Activated CD4-positive, alpha-beta T cell treated with anti-CD3 and anti-CD28 coated beads for 24 hours (primary cell): ENCODE measurements at regions not wholly inside any gene's neighbourhood (a gene's known extent, or its start where the extent isn't known, plus 50 kb on each side); places are given as distances from the start of the nearest gene placed in this dataset.

Experiments
- DNase-seq, 2 donors: peaks; one replicate each; pipeline ENCODE4 v3.0.0-alpha.2; 2020; ENCODE audit warnings: low read depth in 2 of 2

DNA sequence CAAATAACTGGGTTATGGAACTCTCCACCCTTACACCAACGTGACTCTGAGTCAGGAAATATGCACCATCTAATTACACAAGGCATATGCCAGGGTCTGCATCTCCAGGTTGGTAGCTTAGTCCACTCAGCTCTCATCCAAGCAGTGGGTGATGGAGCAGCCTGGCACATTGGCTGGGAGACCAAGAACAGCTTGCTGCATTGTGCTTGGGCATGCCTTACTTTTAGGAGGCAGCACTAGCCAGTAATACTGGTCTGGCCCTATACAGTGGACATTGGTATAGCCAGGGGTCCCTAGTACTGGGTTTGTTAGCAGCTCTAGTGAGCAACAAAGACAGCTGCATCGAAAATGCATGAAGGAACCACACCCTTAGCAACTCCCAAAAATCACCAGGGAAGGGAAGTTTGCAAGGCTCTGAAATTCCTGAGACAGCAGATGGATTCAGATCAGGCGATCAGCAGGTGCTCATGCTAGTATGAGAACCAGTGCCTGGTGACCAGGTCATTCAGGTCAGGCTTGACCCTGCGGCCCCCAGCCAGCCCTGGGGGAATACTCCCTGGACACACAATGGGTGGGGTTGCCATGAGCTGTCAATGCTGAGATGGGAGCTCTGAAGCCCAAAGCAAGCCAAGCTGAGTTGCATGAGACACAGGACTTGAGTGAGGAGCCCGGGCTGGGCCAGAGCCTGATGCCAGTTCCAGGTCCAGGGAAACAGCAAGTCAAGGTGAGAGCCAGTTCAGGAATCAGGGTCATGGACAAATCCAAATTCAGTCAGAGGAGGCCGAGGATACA lies 217.9 kb upstream of the ZMIZ1 start:
- DNase-seq = no peak

DNA sequence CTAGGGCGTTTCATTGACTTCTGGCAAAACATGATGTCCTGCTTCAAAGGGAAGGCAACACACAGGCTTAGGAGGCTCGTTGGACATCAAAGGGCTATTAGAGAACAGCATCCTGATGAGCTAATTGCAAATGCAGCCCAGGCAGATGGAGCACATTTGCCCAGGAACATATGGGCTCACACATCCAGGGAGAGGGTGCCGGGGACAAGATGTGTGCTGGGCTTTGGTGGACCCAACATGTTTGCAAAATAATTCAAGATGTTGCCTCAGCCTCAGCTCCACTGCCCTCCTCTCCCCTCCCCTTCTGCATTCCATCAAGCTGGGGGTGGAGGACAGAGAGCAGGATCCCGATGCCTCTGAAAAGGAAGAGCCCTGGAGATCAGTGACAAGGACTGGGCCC lies 217.1 kb upstream of the ZMIZ1 start:
- DNase-seq = no peak

DNA sequence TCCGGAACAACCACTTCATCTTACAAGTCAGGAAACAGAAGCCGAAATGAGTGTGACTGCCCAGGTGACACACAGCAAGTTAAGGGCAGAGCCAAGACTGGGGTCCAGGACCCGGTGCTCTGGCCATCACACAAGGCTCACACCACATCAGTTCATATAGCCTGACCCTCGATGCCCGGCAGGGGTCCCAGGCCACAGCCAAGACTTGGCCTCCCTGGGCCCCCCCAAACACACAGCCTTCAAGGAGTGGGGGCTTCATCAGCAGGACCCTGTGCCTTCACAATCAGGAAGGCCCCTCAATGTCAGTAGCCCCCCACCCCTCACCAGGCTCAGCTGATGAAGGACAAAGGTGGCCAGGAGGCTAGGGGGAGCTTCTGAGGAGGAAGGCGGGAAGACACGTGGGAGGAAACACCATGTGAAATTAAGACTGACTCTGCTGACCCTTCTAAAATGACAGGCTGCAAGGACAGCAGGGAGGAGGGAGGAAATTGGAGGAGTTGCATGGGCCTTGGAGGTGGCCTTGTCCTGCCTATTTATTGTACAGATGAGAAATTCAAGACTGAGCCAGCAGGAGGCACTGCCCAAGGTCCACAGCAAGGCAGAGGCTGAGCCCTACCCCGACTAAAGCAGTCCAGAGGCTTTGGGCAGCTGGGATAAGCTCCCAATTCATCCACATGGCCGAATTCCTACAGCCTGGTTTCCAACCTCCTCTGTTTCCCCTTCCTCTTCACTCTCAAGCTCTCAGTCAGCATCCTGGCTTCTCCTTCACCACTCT lies 216.1 kb upstream of the ZMIZ1 start:
- DNase-seq = no peak

DNA sequence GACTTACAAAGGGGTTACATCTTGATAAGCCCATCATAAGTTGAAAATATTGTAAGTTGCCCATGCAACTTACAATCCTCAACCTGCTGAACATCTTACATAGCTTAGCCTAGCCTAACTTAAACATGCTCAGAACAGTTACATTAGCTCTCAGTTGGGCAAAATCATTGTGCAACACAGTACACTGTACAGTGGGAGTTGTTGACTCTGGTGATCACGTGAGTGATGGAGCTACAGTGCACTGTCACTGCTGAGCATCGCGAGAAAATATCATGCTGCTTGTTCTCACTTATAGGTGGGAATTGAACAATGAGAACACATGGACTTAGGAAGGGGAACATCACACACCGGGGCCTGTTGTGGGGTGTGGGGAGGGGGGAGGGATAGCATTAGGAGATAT lies 214.9 kb upstream of the ZMIZ1 start:
- no peak for DNase-seq

DNA sequence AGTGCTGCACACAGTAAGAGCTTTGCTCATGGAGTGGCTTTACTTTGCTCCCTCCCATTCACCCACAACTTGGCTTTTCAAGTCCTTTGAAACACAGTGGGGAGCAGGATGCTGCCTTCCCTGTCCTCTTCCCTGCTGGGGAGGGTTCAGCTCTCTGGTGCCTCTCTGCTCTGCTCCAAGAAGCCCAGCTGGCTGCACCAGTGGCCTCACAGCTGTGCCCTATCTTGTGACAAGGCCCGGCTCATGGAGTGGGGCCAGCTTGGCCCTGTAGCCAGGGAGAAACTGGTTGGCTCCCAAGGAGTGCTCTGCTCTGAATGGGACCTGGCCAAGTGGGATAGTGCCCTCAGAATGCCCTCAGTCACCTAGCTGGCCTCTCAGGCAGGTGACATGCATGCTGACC lies 212.3 kb upstream of the ZMIZ1 start:
- DNase-seq = no peak

DNA sequence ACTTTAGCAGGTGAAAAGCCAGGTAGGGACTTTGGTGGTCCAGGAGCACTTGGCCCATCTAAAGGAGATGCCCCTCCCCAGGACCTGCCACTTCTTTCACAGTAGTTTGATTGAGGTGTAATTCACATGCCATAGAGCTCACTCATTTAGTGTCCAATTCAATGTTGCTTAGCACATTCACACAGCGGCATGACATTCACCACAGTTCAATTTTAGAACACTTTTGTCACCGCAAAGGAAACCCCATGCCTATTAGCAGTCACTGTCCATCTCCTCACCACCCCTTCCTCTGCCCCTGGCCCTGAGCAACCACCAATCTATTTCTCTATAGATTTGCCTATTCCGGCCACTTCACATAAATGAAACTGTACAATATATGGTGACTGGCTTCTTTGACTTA lies 211.6 kb upstream of the ZMIZ1 start:
- no peak for DNase-seq

DNA sequence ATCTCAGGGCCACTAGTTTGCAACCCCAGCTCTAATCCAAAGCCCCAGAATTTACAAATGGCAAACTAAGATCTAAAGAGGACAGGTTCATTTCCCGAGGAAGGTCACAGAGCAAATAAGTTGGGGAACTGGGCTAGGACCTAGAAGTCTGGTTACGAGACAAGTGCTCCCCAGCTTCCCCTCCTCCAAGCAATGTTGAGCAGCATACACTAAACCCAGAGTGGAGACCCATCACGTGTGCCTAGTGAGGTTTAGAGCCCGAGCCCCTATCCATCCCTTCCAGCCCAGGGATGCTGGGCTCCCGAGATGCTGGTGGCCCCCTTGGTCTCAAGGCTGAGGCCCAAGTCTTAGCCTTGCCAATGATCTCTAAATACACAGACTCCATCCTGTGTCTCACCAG lies 209.5 kb upstream of the ZMIZ1 start:
- no peak for DNase-seq

DNA sequence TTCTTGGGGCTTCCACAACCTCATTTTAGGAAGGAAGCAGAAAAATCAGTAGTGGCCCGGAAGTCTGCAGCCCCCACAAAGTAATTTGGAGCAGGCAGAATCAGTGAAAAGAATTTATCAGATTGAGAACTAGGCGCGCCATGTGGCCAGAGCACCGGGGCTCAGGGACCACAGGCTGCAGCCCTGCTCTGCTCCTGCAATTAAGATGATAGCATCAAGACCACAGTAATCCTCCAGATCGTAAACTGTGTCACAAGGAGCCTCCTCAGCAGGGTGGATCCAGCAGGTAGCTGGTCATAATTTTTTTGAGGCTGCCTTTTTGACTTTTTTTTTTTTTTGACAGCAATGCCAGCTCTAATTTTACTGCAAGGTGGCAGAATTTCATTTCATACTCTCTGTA lies 209.0 kb upstream of the ZMIZ1 start:
- no peak for DNase-seq

DNA sequence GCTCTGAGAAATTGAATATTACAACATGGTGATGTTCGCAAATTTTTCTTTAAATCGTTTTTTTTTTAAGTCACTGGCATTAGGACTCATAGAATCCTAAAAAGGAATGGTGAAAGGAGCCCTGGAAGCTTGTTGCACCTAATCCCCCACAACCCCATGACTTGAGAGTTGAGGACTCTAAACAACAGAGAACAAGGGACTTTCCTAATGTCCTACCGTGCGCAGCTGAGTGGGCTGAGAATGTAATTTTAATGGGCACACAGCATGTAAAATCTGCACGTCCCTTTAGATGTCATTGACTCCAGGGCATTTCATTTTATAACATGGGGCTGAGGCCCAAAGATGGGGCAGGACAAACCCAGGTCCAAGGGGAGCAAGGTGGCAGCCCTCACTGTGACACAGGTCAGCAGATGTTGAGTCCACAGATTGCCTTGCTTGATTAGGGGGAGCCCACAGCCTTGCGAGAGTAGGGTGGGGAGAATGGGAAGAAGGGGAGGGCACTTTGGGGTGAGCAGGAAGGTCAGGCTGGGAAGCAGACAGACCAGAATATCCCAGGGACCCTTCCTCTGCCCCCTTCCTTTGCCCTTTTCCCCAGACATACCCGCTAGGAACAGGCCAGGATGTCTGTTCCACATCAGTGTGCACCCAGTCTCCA lies 208.4 kb upstream of the ZMIZ1 start:
- no peak for DNase-seq

DNA sequence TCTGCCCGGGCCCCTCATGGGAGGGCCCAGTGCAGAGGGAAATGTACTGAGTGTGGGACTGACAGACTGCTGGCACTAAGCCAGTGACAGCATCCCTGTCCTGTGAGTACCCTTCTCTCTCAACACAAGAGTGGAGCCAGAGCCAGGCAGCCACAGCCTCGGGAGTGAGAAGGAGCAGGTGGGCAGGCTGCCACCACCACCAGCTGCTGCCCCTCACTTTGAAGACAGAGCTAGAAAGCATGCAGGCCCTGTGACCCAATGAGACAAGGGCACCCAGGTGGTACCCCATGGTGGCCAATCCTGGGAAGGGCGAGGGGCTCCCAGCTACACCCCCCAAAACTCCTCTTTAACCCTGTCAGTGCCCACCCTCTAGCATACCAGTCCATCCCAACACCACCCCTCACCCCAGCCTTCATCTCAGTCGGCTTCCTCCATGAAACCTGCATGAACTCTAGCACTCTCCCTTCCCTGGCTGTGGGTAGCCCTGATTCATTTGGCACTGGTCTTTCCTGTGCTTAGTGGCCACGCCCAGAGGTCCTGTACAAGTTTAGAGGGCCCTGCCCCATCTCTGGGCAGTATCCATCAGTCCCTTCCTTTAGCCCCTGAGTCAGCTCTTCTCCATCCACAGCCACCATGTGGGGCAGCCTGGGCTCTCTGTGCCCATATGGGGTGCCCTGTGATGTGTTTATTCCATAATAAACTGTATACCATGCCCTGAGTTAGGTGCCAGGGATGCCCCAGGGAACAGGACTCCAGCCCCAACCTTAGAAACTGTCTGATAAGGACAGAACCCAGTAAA lies 207.0 kb upstream of the ZMIZ1 start:
- DNase-seq = no peak

DNA sequence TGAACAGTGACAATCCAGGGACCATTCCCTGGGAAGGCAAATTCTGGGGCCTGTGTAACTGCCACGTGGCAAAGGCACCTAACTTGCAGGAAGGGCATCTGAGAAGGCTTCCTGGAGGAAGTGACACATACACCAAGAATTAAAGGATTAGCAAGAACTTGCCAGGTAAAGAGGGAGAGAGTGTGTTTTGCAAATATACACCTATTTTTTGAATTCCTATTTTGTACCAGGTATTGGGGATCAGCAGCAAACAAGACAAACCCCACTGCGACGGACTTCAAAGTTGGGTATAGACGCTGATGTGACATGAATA lies 206.5 kb upstream of the ZMIZ1 start:
- no peak for DNase-seq

DNA sequence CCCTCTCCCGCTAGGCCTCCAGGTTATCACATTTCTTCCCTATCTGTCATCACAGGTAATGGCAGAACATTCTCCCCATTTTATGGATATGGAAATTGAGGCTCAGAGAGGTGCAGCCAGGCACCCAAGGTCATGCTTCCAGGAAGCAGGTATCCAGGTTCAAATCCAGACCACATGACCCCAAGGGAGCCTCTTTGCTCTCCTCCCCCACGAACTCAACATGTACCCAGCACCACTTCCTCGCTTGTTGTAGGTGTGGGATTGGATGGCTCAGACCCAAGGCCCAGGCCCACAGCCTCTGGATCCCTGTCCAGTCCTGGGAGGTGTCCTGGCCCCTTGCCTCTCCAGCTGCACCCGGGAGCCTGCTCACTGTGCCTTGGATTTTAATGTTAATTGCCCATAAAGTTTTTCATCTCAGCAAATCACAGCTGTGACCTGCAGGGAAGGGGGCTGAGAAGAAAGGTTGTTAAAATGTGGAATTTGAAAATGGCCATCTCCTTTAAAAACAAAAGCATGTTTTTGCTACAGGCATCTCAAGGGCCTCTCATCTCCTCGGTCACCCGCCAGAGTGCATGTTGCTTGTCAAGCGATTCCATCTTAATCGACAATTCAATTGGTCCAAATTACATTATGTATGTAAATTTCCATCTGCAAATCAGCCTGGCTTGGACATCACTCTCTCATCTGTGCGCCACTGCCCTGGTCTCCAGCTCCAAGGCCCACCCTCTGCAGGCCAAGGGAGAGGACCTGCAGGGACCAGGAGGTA lies 205.4 kb upstream of the ZMIZ1 start:
- DNase-seq = no peak

DNA sequence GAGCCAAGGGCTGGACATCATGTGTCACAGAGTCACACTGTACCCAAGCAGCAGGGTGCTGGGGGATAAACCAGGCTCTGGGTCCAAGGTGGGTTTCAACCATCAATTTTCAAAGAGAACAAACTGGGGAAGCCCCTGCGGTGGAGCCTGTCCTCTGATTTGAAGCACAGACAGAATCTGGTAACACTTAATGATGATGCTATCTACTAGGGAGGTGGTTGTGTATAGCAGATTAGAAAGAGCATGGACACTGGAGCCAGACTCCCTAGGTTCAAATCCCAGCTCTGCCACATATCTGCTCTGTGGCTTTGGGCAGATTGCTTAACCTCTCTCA lies 204.9 kb upstream of the ZMIZ1 start:
- no peak for DNase-seq

DNA sequence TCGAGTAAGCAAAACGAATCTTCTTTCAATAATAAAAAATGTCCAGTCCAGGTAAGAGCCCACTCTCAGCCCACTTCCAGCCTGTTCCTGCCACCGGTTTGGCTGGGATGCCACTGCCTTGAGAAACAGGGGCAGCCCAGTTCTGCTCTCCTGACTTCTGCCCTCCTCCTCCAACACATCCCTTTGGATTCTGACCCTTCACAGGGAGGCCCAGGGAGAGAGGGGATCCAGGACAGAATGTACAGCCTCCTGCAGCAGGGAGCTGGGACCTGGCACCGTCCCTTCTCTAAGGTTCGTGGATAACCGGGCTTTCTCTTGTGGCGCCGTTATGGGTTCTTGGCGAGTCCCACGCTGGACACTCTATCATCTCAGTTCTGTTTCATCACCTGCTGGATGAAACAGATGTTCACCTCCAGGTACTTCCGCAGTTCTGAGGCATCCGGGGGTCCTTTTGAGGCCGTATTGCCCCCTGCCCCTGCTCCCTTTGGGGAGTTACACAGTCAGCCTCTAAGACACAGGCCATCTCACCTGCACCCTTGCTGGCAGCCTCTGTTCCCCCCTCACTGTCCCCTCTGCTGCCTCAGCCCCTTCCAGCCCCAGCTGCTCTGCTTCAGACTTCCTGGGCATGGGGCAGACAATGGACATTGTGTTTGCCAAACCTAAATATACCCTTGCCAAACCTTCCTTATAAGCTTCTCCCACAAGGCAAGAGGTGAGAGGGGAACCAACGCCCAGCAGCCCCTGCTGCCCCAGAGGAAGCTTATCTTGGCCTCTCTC lies 203.8 kb upstream of the ZMIZ1 start:
- DNase-seq = no peak

DNA sequence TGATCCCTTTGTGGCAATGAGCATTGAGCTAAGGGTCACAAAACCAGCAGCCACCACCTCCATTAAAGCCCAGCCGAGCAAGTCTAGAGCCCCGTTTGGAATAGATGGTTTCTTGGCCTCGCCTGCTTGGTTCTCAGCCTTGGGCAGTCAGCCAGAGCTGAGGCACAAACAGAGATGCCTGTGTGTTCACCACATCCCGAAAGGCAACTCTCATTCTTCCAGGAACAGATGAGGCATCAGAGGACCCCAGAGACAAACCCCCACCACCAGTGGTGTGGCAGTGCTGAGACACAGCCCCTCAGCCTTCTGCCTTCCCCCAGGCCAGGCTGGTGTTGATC lies 203.3 kb upstream of the ZMIZ1 start:
- DNase-seq = no peak

DNA sequence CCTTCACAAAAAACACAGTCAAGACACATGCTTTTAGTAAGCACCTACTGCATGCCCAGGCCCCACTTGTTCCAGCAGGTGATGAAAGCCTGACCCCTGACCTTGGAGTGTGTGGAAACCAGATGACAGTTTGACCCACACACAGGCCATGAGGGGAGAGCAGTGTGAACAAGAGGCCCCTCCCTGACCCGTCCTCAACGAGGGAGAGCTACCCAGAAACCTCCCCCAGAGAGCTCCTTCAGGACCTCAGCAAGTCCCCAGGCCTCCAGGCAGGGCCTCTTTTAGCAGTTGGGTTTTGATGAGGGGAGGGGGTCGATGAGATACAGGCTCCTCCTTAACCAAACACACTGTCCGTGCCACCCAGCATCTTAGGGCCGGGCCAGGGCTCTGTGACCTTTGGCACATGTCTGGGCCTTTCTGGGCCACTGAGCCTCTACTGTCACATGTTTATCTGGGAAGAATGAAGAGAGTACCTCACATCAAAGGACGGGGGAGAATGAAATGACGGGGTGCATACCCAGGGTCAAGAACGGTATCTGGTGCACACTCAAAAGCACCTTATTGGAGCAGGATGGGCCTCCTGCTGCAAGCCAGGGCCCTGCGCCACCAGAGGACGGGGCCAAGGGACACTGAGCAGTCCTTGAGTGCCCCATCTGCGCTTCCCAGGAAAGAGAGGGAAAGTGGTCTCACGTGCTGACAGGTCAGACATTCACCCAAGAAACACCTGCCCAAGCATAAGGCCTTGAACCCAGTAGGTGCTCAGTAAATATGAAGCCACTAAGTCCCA lies 202.6 kb upstream of the ZMIZ1 start:
- no peak for DNase-seq

DNA sequence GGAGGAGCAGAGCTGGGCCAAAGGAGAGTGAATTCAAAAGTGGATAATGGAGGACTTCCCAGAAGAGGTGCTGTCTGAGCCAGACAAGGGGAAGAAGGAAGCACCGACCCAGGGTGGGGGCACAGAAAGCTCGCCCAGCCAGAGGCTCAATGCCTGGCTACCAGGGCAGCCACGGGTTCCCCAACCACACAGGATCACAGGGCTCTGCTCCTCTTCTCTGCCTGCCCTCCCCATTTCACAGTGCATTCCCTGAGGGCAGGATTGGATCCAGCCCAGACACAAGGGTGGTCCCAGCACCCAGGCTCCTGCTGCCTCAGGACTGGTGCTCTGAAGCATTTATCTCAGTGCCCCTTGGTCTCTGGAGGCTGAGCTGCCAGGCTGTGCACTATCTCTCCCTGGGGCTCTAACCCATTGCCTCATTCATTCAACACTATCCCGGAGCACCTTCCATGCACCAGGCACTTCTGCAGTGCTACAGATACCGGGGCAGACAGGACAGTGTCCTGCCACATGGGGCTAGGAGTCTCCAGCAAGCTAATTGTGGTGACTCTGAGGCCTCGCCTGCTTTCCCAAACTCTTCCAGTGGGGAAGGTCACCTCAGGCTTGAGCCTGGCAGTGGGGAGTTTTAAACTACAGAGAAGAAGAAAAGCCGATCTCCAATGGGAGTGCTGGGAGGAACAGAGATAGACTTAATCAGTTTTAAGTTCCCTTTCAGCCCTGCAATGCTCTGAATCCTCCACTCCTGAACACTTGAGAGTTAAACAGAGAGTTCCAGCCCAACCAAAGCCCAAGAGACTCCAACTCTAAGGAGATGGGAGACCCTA lies 201.8 kb upstream of the ZMIZ1 start:
- no peak for DNase-seq

DNA sequence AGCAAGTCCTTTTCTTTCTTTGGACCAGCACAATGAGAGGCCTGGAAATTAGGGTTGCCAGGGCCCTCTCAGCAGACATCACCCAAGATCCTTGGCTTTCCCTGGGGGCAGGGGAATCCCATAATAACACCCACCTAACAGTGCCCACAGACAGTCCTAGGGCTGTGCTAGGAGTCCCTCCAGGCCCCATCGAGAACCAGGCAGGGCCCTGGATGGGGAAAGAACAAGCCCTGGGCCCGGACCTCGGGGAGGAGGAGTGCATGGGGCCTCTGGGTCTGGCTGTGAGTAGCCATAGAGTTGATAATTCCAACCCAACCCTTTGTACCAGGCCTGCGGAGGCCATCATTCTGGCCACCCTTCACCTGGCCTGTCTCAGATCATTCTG lies 201.2 kb upstream of the ZMIZ1 start:
- DNase-seq = no peak

DNA sequence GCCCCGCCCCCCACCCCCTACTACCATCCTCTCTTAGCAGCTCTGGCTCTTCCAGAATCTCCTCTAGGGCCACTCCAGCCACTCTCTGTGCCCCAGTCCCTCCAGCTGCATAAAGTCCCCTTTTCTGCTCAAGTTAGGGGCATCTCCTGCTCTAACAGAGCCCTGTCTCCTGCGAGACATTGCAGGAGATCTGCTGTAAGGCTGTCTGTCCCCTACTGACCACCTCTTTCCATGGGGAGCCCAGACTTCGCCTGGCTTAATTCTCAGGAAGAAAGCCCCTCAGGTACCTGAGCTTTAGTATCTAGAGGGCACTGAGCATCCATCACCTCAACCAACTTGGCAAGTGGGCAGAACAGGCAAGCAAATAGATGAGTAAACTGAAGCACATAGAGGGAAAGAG lies 200.7 kb upstream of the ZMIZ1 start:
- DNase-seq = no peak
